HepG2 (cell line): ENCODE measurements at regions not wholly inside any gene's neighbourhood (a gene's known extent, or its start where the extent isn't known, plus 50 kb on each side); places are given as distances from the start of the nearest gene placed in this dataset.

ENCODE experiments used
- ATAC-seq: fragments of 200-7000 bp; cut with Tn5 transposase; 3 replicates; pipeline ENCODE4 v1.9.1; 2020; ENCODE audit warnings: mild to moderate bottlenecking, moderate library complexity
- BruUV-seq: library from RNA; stranded (reverse); fragments of 400-500 nt; replicated peaks from 2 replicates; lab custom pipeline; 2021; lab: Mats Ljungman, UMichigan
- CTCF ChIA-PET: fragments of 300-600 bp; formaldehyde crosslinking; extraction: SDS; loops from one replicate; lab custom pipeline; 2021; ENCODE audit warnings: low total read pairs, inconsistent platforms, low intra/inter-chr PET ratio; lab: Yijun Ruan, JAX
- POLR2A ChIA-PET: fragments of 350-600 bp; sonication (Branson Sonifier 250); formaldehyde crosslinking; loops from one replicate; lab custom pipeline; 2020; ENCODE audit warnings: antibody characterized with exemption, inconsistent platforms; lab: Yijun Ruan, JAX
- DNase-seq: peaks from one replicate; pipeline ENCODE4 v3.0.0-alpha.2; 2015; ENCODE audit warnings: low spot score
- FAIRE-seq: peaks from 3 replicates; lab custom pipeline; 2011; peaks lifted over from hg19 to GRCh38; lab: Jason Lieb, UNC
- H2AFZ ChIP-seq: one replicate; pipeline ENCODE4 v1.6.1; 2011; ENCODE audit warnings: low read length, inconsistent platforms
- H3K27ac ChIP-seq: fragments of 300-600 bp; 3 replicates; pipeline ENCODE4 v1.8.0; 2011; ENCODE audit warnings: mixed run types, mild to moderate bottlenecking, mixed read lengths, low read length, inconsistent platforms; ENCODE audit not compliant: insufficient read depth; ENCODE audit errors: extremely low read length
- H3K27me3 ChIP-seq, 2 experiments: fragments of 200-600 bp in 1 of 2; 2 replicates in 1 of 2; 3 replicates in 1 of 2; pipeline versions ENCODE4 v1.6.0 to v1.8.0; 2011; ENCODE audit warnings: low read length in 2 of 2, mild to moderate bottlenecking in 2 of 2, moderate library complexity in 2 of 2, inconsistent platforms in 1 of 2; ENCODE audit not compliant: insufficient read depth in 2 of 2, control insufficient read depth in 1 of 2
- H3K36me3 ChIP-seq, 2 experiments: fragments of 200-600 bp in 1 of 2; replicated peaks in 1 of 2; 2 replicates in 1 of 2; 3 replicates in 1 of 2; pipeline versions ENCODE4 v1.5.1 to v1.8.0; 2011; ENCODE audit warnings: low read length in 2 of 2, inconsistent platforms in 1 of 2; ENCODE audit not compliant: insufficient read depth in 2 of 2, control insufficient read depth in 1 of 2
- H3K4me1 ChIP-seq: 2 replicates; pipeline ENCODE4 v1.5.1; 2012; ENCODE audit warnings: low read length, inconsistent platforms; ENCODE audit not compliant: insufficient read depth
- H3K4me2 ChIP-seq: 2 replicates; pipeline ENCODE4 v1.6.0; 2011; ENCODE audit warnings: low read depth, low read length, inconsistent platforms
- H3K4me3 ChIP-seq, 3 experiments: fragments of 200-600 bp in 1 of 3; sonication (generic), shearing (Covaris generic) in 1 of 3; replicated peaks in 1 of 3; 2 replicates each; pipeline ENCODE4 v1.5.1; 2011 to 2016; ENCODE audit warnings: low read length in 3 of 3, inconsistent platforms in 2 of 3, low read depth in 2 of 3, mild to moderate bottlenecking in 2 of 3, control low read depth in 1 of 3, mixed read lengths in 1 of 3; ENCODE audit not compliant: insufficient read depth in 1 of 3
- H3K79me2 ChIP-seq: one replicate; pipeline ENCODE4 v1.6.1; 2011; ENCODE audit warnings: low read length, inconsistent platforms; ENCODE audit not compliant: insufficient read depth
- H3K9ac ChIP-seq: 2 replicates; pipeline ENCODE4 v1.6.0; 2011; ENCODE audit warnings: mild to moderate bottlenecking, low read depth, low read length, inconsistent platforms; ENCODE audit not compliant: insufficient read depth
- H3K9me3 ChIP-seq: 2 replicates; pipeline ENCODE4 v1.5.1; 2012; ENCODE audit warnings: mild to moderate bottlenecking, low read length
- H4K20me1 ChIP-seq: 2 replicates; pipeline ENCODE4 v1.6.0; 2011; ENCODE audit warnings: inconsistent platforms, mild to moderate bottlenecking, low read length, moderate library complexity; ENCODE audit not compliant: insufficient read depth
- ARHGAP35 ChIP-seq: sonication (generic); formaldehyde crosslinking; IDR thresholded peaks from 2 replicates; pipeline ENCODE4 v1.9.0; 2022; ENCODE audit warnings: mild to moderate bottlenecking, inconsistent platforms, moderate library complexity, missing genetic modification reagents, borderline replicate concordance
- ERF ChIP-seq: IDR thresholded peaks from 2 replicates; pipeline ENCODE4 v1.6.1; 2018; ENCODE audit warnings: missing biosample characterization, missing genetic modification reagents
- GABPB1 ChIP-seq: IDR thresholded peaks from 2 replicates; pipeline ENCODE4 v1.6.1; 2016; ENCODE audit warnings: mild to moderate bottlenecking, missing genetic modification reagents, moderate library complexity, missing compliant biosample characterization
- HOXA7 ChIP-seq: sonication (generic); formaldehyde crosslinking; IDR thresholded peaks from 2 replicates; pipeline ENCODE4 v1.8.1; 2022; ENCODE audit warnings: mild to moderate bottlenecking, missing genetic modification reagents, moderate library complexity
- IRX3 ChIP-seq: sonication (generic); formaldehyde crosslinking; IDR thresholded peaks from 2 replicates; pipeline ENCODE4 v1.8.1; 2023; ENCODE audit warnings: mild to moderate bottlenecking, low read depth, missing genetic modification reagents, borderline replicate concordance
- MEIS1 ChIP-seq: sonication (generic); formaldehyde crosslinking; IDR thresholded peaks from 2 replicates; pipeline ENCODE4 v1.9.0; 2021; ENCODE audit warnings: mild to moderate bottlenecking, missing genetic modification reagents, moderate library complexity, borderline replicate concordance
- NCOA2 ChIP-seq: sonication (generic); formaldehyde crosslinking; IDR thresholded peaks from 2 replicates; pipeline ENCODE4 v1.8.0; 2022; ENCODE audit warnings: inconsistent platforms
- PHF8 ChIP-seq: sonication (generic); formaldehyde crosslinking; IDR thresholded peaks from 2 replicates; pipeline ENCODE4 v1.5.0; 2020; ENCODE audit warnings: missing genetic modification reagents
- PREB ChIP-seq: sonication (generic); formaldehyde crosslinking; IDR thresholded peaks from 2 replicates; pipeline ENCODE4 v1.4.0; 2020; ENCODE audit warnings: missing genetic modification reagents
- RAD51 ChIP-seq: fragments of 450-650 bp; IDR thresholded peaks from 2 replicates; pipeline ENCODE4 v1.6.1; 2016; ENCODE audit warnings: borderline replicate concordance
- SMAD3 ChIP-seq: sonication (generic); formaldehyde crosslinking; IDR thresholded peaks from 2 replicates; pipeline ENCODE4 v1.4.0; 2020; ENCODE audit warnings: missing genetic modification reagents
- THAP8 ChIP-seq: sonication (generic); formaldehyde crosslinking; IDR thresholded peaks from 2 replicates; pipeline ENCODE4 v1.5.1; 2020; ENCODE audit warnings: missing genetic modification reagents, mild to moderate bottlenecking, borderline replicate concordance
- XBP1 ChIP-seq: sonication (generic); formaldehyde crosslinking; IDR thresholded peaks from 2 replicates; pipeline ENCODE4 v1.5.0; 2020; ENCODE audit warnings: missing genetic modification reagents
- ZNF207 ChIP-seq: fragments of 450-650 bp; IDR thresholded peaks from 2 replicates; pipeline ENCODE4 v1.6.1; 2016; ENCODE audit warnings: antibody characterized with exemption, borderline replicate concordance
- ZNF383 ChIP-seq: sonication (generic); formaldehyde crosslinking; IDR thresholded peaks from 2 replicates; pipeline ENCODE4 v1.4.0; 2020; ENCODE audit warnings: missing genetic modification reagents, mild to moderate bottlenecking, borderline replicate concordance
- ZNF432 ChIP-seq: sonication (generic); formaldehyde crosslinking; IDR thresholded peaks from 2 replicates; pipeline ENCODE4 v1.5.0; 2020; ENCODE audit warnings: missing genetic modification reagents, mild to moderate bottlenecking, borderline replicate concordance
- ZNF552 ChIP-seq: sonication (generic); formaldehyde crosslinking; IDR thresholded peaks from 2 replicates; pipeline ENCODE4 v1.9.0; 2022; ENCODE audit warnings: missing genetic modification reagents, mild to moderate bottlenecking, borderline replicate concordance
- ZNF574 ChIP-seq: sonication (generic); formaldehyde crosslinking; IDR thresholded peaks from 2 replicates; pipeline ENCODE4 v1.4.0; 2020; ENCODE audit warnings: missing genetic modification reagents
- ZNF879 ChIP-seq: sonication (generic); formaldehyde crosslinking; IDR thresholded peaks from 2 replicates; pipeline ENCODE4 v1.8.1; 2023; ENCODE audit warnings: missing genetic modification reagents
- WGBS: methylation state at CpG from one replicate; pipeline ENCODE4 v1.1.6; 2017; ENCODE audit warnings: low lambda C conversion rate; 5-methylcytosine and 5-hydroxymethylcytosine counted together
- in situ Hi-C: cut with HindIII; loops from 2 replicates; pipeline ENCODE4 v1.10.0; 2017; ENCODE audit warnings: low pct_unique_long_range_greater_than_20kb; ENCODE audit not compliant: extremely low pct_ligation_motif_present
- intact Hi-C: fragments of 100-400 bp; cut with micrococcal nuclease; formaldehyde crosslinking; loops from one replicate; pipeline ENCODE4 v1.10.0; 2022; ENCODE audit not compliant: unreplicated experiment
- TF ChIP-seq, protein P1 (sequence below): IDR thresholded peaks from 2 replicates; pipeline ENCODE4 v1.6.1; 2016; ENCODE audit warnings: low read depth, control low read depth

DNA sequence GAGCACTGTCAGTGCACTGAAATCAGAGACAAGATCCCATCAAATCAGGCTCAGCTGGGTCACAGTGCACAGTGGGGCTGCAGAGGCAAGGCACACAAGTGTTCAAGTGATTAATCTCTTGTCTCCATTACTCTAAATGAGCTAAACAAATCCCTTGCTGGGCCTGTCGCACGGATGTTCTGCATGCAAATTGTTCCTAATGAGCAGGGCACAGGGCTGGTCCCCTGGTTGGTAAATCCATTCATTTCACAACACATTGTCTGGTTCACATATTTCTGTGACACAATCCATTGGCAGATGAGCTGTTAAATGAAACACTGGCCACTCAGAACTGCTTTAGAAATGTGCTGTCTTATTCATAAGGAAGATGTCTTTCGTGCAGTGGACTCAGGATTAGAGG lies 167.9 kb upstream of the BRINP1 start:
- ChIA-PET POLR2A (no interaction called here), CTCF (no interaction called here)
- Histone ChIP-seq H3K9ac (no peak overlapping the region), H3K27me3 (no peaks in the 10 kb centered on the region), H4K20me1 (no peaks in the 10 kb centered on the region), H2AFZ (no peak overlapping the region), H3K27ac (no peak overlapping the region), H3K4me3 (no peak overlapping the region), H3K9me3 (no peaks in the 10 kb centered on the region), H3K4me1 (no peaks in the 10 kb centered on the region), H3K4me2 (no peak overlapping the region), H3K36me3 (no peaks in the 10 kb centered on the region), H3K79me2 (no peaks in the 10 kb centered on the region)
- intact Hi-C loops (no loop called here), in situ Hi-C loops (no loop called here)
- ATAC-seq (no peak), FAIRE-seq (no peak), DNase-seq (no peak)
- no TSS peak for BruUV-seq
- TF ChIP-seq ZNF574 (CRISPR knock-in tag) (no peak), ZNF879 (CRISPR knock-in tag) (no peak), ZNF432 (no peak), ZNF552 (CRISPR knock-in tag) (no peak), NCOA2 (CRISPR knock-in tag) (no peak), XBP1 (CRISPR knock-in tag) (no peak), ZNF383 (CRISPR knock-in tag) (no peak), HOXA7 (CRISPR knock-in tag) (no peak), RAD51 (no peak), MEIS1 (CRISPR knock-in tag) (no peak), PHF8 (CRISPR knock-in tag) (no peak), IRX3 (CRISPR knock-in tag) (no peak), GABPB1 (CRISPR knock-in tag) (no peak), ERF (CRISPR knock-in tag) (no peak), ZNF207 (no peak), SMAD3 (CRISPR knock-in tag) (no peak), THAP8 (CRISPR knock-in tag) (no peak), ARHGAP35 (CRISPR knock-in tag) (no peak), PREB (CRISPR knock-in tag) (no peak)
- TF ChIP-seq, protein P1, sequence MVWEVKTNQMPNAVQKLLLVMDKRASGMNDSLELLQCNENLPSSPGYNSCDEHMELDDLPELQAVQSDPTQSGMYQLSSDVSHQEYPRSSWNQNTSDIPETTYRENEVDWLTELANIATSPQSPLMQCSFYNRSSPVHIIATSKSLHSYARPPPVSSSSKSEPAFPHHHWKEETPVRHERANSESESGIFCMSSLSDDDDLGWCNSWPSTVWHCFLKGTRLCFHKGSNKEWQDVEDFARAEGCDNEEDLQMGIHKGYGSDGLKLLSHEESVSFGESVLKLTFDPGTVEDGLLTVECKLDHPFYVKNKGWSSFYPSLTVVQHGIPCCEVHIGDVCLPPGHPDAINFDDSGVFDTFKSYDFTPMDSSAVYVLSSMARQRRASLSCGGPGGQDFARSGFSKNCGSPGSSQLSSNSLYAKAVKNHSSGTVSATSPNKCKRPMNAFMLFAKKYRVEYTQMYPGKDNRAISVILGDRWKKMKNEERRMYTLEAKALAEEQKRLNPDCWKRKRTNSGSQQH (CRISPR knock-in tag): no peak
- 0% methylated on average over 2 of the region's 3 CpGs for WGBS
